ENCODE measurements at regions not wholly inside any gene's neighbourhood (a gene's known extent, or its start where the extent isn't known, plus 50 kb on each side); places are given as distances from the start of the nearest gene placed in this dataset.

DNA sequence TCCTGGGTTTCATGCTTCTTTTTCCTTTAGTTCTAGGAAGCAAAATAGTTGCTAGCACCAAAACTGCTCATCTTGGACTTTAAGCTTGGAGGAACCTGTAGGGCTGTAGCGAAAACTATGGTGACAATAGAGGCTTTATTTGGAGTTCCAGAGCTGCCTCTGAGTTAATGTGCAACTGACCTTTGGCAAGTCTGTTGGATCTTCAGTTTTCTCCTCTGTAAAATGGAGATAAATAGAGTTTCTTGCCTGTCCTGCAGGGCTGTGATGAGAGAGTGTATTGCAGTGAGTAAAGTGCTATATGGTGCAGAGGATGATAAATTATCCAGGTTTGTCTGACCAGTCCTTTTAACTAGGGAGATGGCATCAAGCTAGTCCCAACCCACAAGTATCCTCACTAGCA lies 417.0 kb downstream of the MAN2A1 start:
- no peak overlapping the region for H3K27ac Mint-ChIP-seq
- H3K36me3 Mint-ChIP-seq = no peaks in the 10 kb centered on the region
- ChIA-PET POLR2A (ENCODE audit: partially characterized antibody) (no interaction called here), CTCF (ENCODE audit: partially characterized antibody) (no interaction called here)
- H3K4me1 Mint-ChIP-seq = peaks cover 18 to 29% (median 21%) of the 10 kb centered on the region in 4 donors
- intact Hi-C loops (cut with micrococcal nuclease) = no loop called here
- no peak for DNase-seq
- H3K9me3 Mint-ChIP-seq = no peaks in the 10 kb centered on the region
- no peaks in the 10 kb centered on the region for H3K36me3 ChIP-seq (ENCODE audit: insufficient read depth, low read length)
- H3K4me1 ChIP-seq (ENCODE audit: insufficient read depth, low read length) = peaks cover 11% of the 10 kb centered on the region
- peaks cover 3 to 9% of the 10 kb centered on the region in 2 donors for H3K27me3 Mint-ChIP-seq
- no peak overlapping the region for H3K4me3 ChIP-seq (ENCODE audit: low read length in 2 of 2)
- no peaks in the 10 kb centered on the region for H3K27me3 ChIP-seq (ENCODE audit: insufficient read depth, low read length)
- H3K4me3 Mint-ChIP-seq = no peak overlapping the region
- H3K9me3 ChIP-seq (ENCODE audit: control insufficient read depth in 1 of 2, low read length in 2 of 2) = no peaks in the 10 kb centered on the region
- no peak overlapping the region for H3K27ac ChIP-seq (ENCODE audit: low read depth, low read length)

DNA sequence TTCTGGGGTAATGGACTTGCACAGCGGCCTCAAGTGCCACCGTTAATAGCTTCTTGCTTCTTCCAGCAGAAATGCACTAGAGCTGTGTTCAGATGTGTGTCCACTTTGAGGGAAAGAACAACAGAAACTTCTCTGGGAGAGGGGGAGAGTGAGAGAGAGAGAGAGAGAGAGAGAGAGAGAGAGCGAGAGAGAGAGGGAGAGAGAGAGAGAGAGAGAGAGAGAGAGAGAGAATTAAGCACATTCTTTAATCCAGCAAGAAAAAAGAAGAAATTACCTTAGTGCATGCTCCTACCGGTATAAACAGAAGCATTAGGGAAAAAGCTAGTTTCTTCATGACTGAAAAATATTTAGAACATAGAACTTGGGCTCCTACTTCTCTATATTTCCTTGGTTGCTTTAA lies 418.8 kb downstream of the MAN2A1 start:
- no peaks in the 10 kb centered on the region for H3K27me3 ChIP-seq (ENCODE audit: insufficient read depth, low read length)
- peaks cover 17 to 29% (median 21%) of the 10 kb centered on the region in 4 donors for H3K4me1 Mint-ChIP-seq

DNA sequence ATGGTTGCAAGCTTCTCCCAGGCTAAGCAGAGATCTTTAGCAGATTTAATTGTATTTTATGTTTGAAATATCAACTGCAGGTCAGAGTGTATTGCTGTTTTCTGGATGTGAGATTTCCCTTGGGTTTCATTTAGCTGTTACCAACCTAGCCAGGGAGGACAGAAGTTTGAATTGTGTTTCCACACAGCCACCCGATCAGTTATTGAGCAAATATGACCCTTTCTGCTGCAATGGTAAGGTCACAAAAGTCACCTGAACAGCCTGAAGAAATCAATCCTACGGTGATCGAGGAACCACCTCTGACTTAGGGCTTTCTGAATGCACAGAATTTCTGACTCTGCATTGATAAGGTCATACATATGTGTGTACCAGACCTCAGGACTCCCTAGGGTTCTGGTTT lies 419.9 kb downstream of the MAN2A1 start:
- no peaks in the 10 kb centered on the region for H3K36me3 Mint-ChIP-seq
- Histone ChIP-seq H3K4me3 (ENCODE audit: low read length in 2 of 2) (no peak overlapping the region), H3K4me1 (ENCODE audit: insufficient read depth, low read length) (peaks cover 2% of the 10 kb centered on the region), H3K9me3 (ENCODE audit: control insufficient read depth in 1 of 2, low read length in 2 of 2) (no peaks in the 10 kb centered on the region), H3K27ac (ENCODE audit: low read depth, low read length) (no peak overlapping the region), H3K36me3 (ENCODE audit: insufficient read depth, low read length) (no peaks in the 10 kb centered on the region), H3K27me3 (ENCODE audit: insufficient read depth, low read length) (no peaks in the 10 kb centered on the region)
- no peak overlapping the region for H3K27ac Mint-ChIP-seq
- POLR2A ChIA-PET (ENCODE audit: partially characterized antibody) = no interaction called here
- intact Hi-C loops (cut with micrococcal nuclease) = no loop called here
- peaks cover 2 to 9% of the 10 kb centered on the region in 2 donors for H3K27me3 Mint-ChIP-seq
- peaks cover 15 to 19% (median 16%) of the 10 kb centered on the region in 4 donors for H3K4me1 Mint-ChIP-seq
- DNase-seq = no peak
- no peak overlapping the region for H3K4me3 Mint-ChIP-seq
- CTCF ChIA-PET (ENCODE audit: partially characterized antibody) = no interaction called here
- no peaks in the 10 kb centered on the region for H3K9me3 Mint-ChIP-seq

More for the DNA sequence above, 418.8 kb downstream of the MAN2A1 start:
- Mint-ChIP-seq H3K27me3 (peaks cover 3 to 9% of the 10 kb centered on the region in 2 donors), H3K27ac (no peak overlapping the region), H3K9me3 (no peaks in the 10 kb centered on the region), H3K4me3 (peak overlapping the region in 1 of 8 donors; percentile 46), H3K36me3 (no peaks in the 10 kb centered on the region)
- Histone ChIP-seq H3K4me1 (ENCODE audit: insufficient read depth, low read length) (peaks cover 11% of the 10 kb centered on the region), H3K9me3 (ENCODE audit: control insufficient read depth in 1 of 2, low read length in 2 of 2) (no peaks in the 10 kb centered on the region), H3K4me3 (ENCODE audit: low read length in 2 of 2) (no peak overlapping the region), H3K36me3 (ENCODE audit: insufficient read depth, low read length) (no peaks in the 10 kb centered on the region), H3K27ac (ENCODE audit: low read depth, low read length) (no peak overlapping the region)
- ChIA-PET CTCF (ENCODE audit: partially characterized antibody) (no interaction called here), POLR2A (ENCODE audit: partially characterized antibody) (no interaction called here)
- intact Hi-C loops (cut with micrococcal nuclease) = no loop called here
- no peak for DNase-seq

DNA sequence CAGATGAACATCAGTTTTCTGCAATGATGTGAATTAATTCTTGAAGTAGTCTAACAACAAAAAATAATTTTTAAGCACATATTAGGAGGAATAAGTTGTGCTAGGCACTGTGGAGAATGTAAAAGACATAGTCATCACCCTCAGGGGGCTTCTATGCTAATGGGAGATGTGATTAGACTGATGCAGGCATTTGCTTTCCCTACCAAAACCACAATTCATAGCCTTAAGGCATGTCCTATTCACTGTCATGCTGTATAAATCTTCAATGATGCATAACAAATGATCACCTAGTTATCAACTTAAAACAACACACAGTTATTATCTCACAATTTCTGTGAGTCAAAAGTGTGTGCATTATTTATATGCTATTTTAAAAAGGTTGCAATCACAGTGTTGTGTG lies 422.6 kb downstream of the MAN2A1 start:
- H3K9me3 Mint-ChIP-seq = peaks cover 0 to 4% (median 0%) of the 10 kb centered on the region in 8 donors
- no peaks in the 10 kb centered on the region for H3K36me3 Mint-ChIP-seq
- intact Hi-C loops (cut with micrococcal nuclease) = no loop called here
- H3K36me3 ChIP-seq (ENCODE audit: insufficient read depth, low read length) = no peaks in the 10 kb centered on the region
- no peaks in the 10 kb centered on the region for H3K27me3 ChIP-seq (ENCODE audit: insufficient read depth, low read length)
- peaks cover 2 to 5% (median 4%) of the 10 kb centered on the region in 4 donors for H3K4me1 Mint-ChIP-seq
- no peak overlapping the region for H3K4me3 ChIP-seq (ENCODE audit: low read length in 2 of 2)
- no peak overlapping the region for H3K4me3 Mint-ChIP-seq
- ChIA-PET POLR2A (ENCODE audit: partially characterized antibody) (no interaction called here), CTCF (ENCODE audit: partially characterized antibody) (no interaction called here)
- H3K4me1 ChIP-seq (ENCODE audit: insufficient read depth, low read length) = no peaks in the 10 kb centered on the region
- H3K27ac Mint-ChIP-seq = no peak overlapping the region
- no peak for DNase-seq
- H3K9me3 ChIP-seq (ENCODE audit: control insufficient read depth in 1 of 2, low read length in 2 of 2) = no peaks in the 10 kb centered on the region
- H3K27me3 Mint-ChIP-seq = peaks cover 2 to 7% of the 10 kb centered on the region in 2 donors
- H3K27ac ChIP-seq (ENCODE audit: low read depth, low read length) = no peak overlapping the region

DNA sequence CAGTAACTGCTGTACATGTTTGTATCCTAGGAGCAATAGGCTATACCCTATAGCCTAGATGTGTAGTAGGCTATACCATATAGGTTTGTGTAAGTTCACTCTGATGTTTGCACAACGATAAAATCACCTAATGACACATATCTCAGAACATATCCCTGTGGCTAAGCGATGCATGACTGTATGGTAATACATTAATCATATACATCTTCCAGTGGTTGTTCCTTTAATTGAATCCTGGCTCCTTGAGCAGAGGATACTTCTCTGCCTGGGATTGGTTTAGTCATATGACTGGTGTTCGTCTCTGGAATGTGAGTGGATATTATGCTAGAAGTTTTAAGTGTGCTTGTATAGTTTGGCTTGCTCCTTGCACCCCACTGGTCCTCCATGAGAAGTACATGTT lies 425.8 kb downstream of the MAN2A1 start:
- no peaks in the 10 kb centered on the region for H3K36me3 ChIP-seq (ENCODE audit: insufficient read depth, low read length)
- DNase-seq = no peak
- H3K9me3 ChIP-seq (ENCODE audit: control insufficient read depth in 1 of 2, low read length in 2 of 2) = no peaks in the 10 kb centered on the region
- H3K36me3 Mint-ChIP-seq = no peaks in the 10 kb centered on the region
- H3K27ac Mint-ChIP-seq = no peak overlapping the region
- H3K27ac ChIP-seq (ENCODE audit: low read depth, low read length) = no peak overlapping the region
- CTCF ChIA-PET (ENCODE audit: partially characterized antibody) = interaction anchor here (1.0 kb wide), 1 partner anchor 9 kb away, joined by 3 read pairs; no protein-coding TSS in a partner anchor
- H3K4me1 ChIP-seq (ENCODE audit: insufficient read depth, low read length) = no peaks in the 10 kb centered on the region
- no peak overlapping the region for H3K4me3 Mint-ChIP-seq
- peaks cover 0 to 2% of the 10 kb centered on the region in 2 donors for H3K27me3 Mint-ChIP-seq
- H3K4me1 Mint-ChIP-seq = no peaks in the 10 kb centered on the region
- POLR2A ChIA-PET (ENCODE audit: partially characterized antibody) = no interaction called here
- intact Hi-C loops (cut with micrococcal nuclease) = no loop called here
- H3K4me3 ChIP-seq (ENCODE audit: low read length in 2 of 2) = no peak overlapping the region
- H3K27me3 ChIP-seq (ENCODE audit: insufficient read depth, low read length) = no peaks in the 10 kb centered on the region
- peaks cover 1 to 23% (median 4%) of the 10 kb centered on the region in 8 donors for H3K9me3 Mint-ChIP-seq

DNA sequence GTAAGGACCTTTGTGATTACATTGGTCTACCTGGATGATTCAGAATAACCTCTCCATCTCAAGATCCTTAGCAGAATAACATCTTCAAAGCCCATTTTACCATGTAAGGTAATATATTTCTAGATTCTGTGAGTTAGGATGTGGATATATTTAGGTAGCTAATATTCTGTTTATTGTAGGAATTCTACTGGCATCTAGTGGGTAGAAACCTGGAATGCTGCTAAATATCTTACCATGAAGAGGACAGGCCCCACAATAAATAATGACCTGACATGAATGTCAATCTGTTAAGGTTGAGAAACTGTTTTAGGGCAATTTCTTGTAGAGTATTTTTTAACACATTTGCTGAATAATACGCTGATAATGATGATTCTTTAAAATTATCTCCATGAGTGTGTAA lies 426.8 kb downstream of the MAN2A1 start:
- Mint-ChIP-seq H3K36me3 (no peaks in the 10 kb centered on the region), H3K9me3 (peaks cover 2 to 23% (median 4%) of the 10 kb centered on the region in 8 donors), H3K4me1 (no peaks in the 10 kb centered on the region), H3K27ac (no peak overlapping the region), H3K4me3 (no peak overlapping the region), H3K27me3 (peaks cover 0 to 2% of the 10 kb centered on the region in 2 donors)
- ChIA-PET POLR2A (ENCODE audit: partially characterized antibody) (no interaction called here), CTCF (ENCODE audit: partially characterized antibody) (no interaction called here)
- no peak overlapping the region for H3K4me3 ChIP-seq (ENCODE audit: low read length in 2 of 2)
- no peaks in the 10 kb centered on the region for H3K27me3 ChIP-seq (ENCODE audit: insufficient read depth, low read length)
- H3K4me1 ChIP-seq (ENCODE audit: insufficient read depth, low read length) = no peaks in the 10 kb centered on the region
- DNase-seq = no peak
- H3K27ac ChIP-seq (ENCODE audit: low read depth, low read length) = no peak overlapping the region
- H3K36me3 ChIP-seq (ENCODE audit: insufficient read depth, low read length) = no peaks in the 10 kb centered on the region
- no peaks in the 10 kb centered on the region for H3K9me3 ChIP-seq (ENCODE audit: control insufficient read depth in 1 of 2, low read length in 2 of 2)
- intact Hi-C loops (cut with micrococcal nuclease) = no loop called here

DNA sequence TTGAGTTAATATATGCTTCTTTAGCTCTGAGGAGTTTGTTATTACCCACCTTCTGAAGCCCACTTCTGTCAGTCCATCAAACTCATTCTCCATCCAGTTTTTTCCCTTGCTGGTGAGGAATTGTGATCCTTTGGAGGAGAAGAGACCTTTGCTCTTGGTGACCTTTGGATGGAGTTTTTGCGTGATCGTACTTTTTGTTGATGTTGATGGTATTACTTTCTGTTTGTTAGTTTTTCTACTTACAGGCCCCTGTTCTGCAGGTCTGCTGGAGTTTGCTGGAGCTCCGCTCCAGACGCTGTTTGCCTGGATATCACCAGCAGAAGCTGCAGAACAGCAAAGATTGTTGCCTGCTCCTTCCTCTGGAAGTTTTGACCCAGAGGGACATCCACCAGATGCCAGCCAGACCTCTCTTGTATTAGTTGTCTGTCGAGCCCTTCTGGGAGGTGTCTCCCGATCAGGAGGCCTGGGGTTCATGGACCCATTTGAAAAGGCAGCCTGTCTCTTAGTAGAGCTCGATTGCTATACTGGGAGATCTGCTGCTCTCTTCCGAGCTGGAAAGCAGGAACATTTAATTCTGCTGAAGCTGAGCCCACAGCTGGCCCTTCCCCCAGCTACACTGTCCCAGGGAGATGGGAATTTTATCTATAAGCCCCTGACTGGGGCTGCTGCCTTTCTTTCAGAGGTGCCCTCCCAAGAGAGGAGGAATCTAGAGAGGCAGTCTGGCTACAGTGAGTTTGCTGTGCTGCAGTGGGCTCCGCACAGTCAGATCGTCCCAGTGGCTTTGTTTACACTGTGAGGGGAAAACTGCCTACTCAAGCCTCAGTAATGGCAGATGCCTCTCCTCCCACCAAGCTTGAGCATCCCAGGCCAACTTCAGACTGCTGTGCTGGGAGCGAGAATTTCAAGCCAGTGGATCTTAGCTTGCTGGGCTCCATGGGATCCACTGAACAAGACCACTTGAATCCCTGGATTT lies 445.5 kb downstream of the MAN2A1 start:
- H3K4me1 Mint-ChIP-seq = no peaks in the 10 kb centered on the region
- H3K27me3 Mint-ChIP-seq = peaks cover 0 to 6% of the 10 kb centered on the region in 2 donors
- no peak overlapping the region for H3K4me3 Mint-ChIP-seq
- Histone ChIP-seq H3K27ac (ENCODE audit: low read depth, low read length) (no peak overlapping the region), H3K4me3 (ENCODE audit: low read length in 2 of 2) (no peak overlapping the region), H3K36me3 (ENCODE audit: insufficient read depth, low read length) (no peaks in the 10 kb centered on the region), H3K27me3 (ENCODE audit: insufficient read depth, low read length) (no peaks in the 10 kb centered on the region), H3K9me3 (ENCODE audit: control insufficient read depth in 1 of 2, low read length in 2 of 2) (no peaks in the 10 kb centered on the region), H3K4me1 (ENCODE audit: insufficient read depth, low read length) (no peaks in the 10 kb centered on the region)
- DNase-seq = no peak
- intact Hi-C loops (cut with micrococcal nuclease) = no loop called here
- CTCF ChIA-PET (ENCODE audit: partially characterized antibody) = no interaction called here
- POLR2A ChIA-PET (ENCODE audit: partially characterized antibody) = no interaction called here
- peaks cover 2 to 12% of the 10 kb centered on the region in 2 donors for H3K36me3 Mint-ChIP-seq
- no peak overlapping the region for H3K27ac Mint-ChIP-seq
- peaks cover 13 to 43% (median 28%) of the 10 kb centered on the region in 8 donors for H3K9me3 Mint-ChIP-seq
